Muscle of leg (tissue), 3 donors: ENCODE measurements at regions not wholly inside any gene's neighbourhood (a gene's known extent, or its start where the extent isn't known, plus 50 kb on each side); places are given as distances from the start of the nearest gene placed in this dataset.

Experiments
- DNase-seq: peaks from one replicate; pipeline ENCODE4 v3.0.0; 2013
- H3K27ac ChIP-seq: one replicate; pipeline ENCODE4 v1.5.1; 2013; ENCODE audit warnings: mild to moderate bottlenecking, low read length, control low read depth
- H3K27me3 ChIP-seq: one replicate; pipeline ENCODE4 v1.6.1; 2013; ENCODE audit warnings: low read length; ENCODE audit not compliant: control insufficient read depth, insufficient read depth
- H3K36me3 ChIP-seq: one replicate; pipeline ENCODE4 v1.6.1; 2013; ENCODE audit warnings: low read length; ENCODE audit not compliant: control insufficient read depth, insufficient read depth
- H3K4me1 ChIP-seq: one replicate; pipeline ENCODE4 v1.6.1; 2013; ENCODE audit warnings: low read length; ENCODE audit not compliant: control insufficient read depth, insufficient read depth
- H3K4me3 ChIP-seq: one replicate; pipeline ENCODE4 v1.5.1; 2013; ENCODE audit warnings: low read length, control low read depth
- H3K9me3 ChIP-seq: replicated peaks from 2 replicates; pipeline ENCODE4 v1.6.1; 2013; ENCODE audit warnings: low read depth, low read length; ENCODE audit not compliant: control insufficient read depth
- WGBS: methylation state at CpG from one replicate; pipeline ENCODE4 v1.1.5; 2013; ENCODE audit warnings: missing lambda C conversion rate; ENCODE audit not compliant: insufficient coverage; 5-methylcytosine and 5-hydroxymethylcytosine counted together

- Histone ChIP-seq H3K4me3 (no peak overlapping the region), H3K27me3 (no peaks in the 10 kb centered on the region), H3K9me3 (no peaks in the 10 kb centered on the region), H3K4me1 (no peaks in the 10 kb centered on the region), H3K27ac (no peak overlapping the region), H3K36me3 (no peaks in the 10 kb centered on the region)
- 2% methylated on average over 3 of the region's 6 CpGs for WGBS
- DNase-seq: peak; percentile 43
These were observed 125.4 kb upstream of the DMD start for GRCh38 chrX:33336783-33337182.

- Histone ChIP-seq H3K27ac (no peak overlapping the region), H3K27me3 (no peaks in the 10 kb centered on the region), H3K4me1 (no peaks in the 10 kb centered on the region), H3K9me3 (no peaks in the 10 kb centered on the region), H3K4me3 (no peak overlapping the region), H3K36me3 (no peaks in the 10 kb centered on the region)
- 57% methylated on average over 1 of the region's 2 CpGs for WGBS
- DNase-seq: peak; percentile 51
These were observed 121.9 kb upstream of the DMD start for GRCh38 chrX:33333271-33333670.

- Histone ChIP-seq H3K4me1 (no peaks in the 10 kb centered on the region), H3K9me3 (no peaks in the 10 kb centered on the region), H3K27me3 (no peaks in the 10 kb centered on the region), H3K36me3 (no peaks in the 10 kb centered on the region), H3K27ac (no peak overlapping the region), H3K4me3 (no peak overlapping the region)
- 81% methylated on average over 1 of the region's 3 CpGs for WGBS
- no peak for DNase-seq
These were observed 119.4 kb upstream of the DMD start for GRCh38 chrX:33330798-33331197.

GRCh38 chrX:33324099-33324498, 112.8 kb upstream of the DMD start:
- no peak for DNase-seq
- H3K9me3 ChIP-seq: no peaks in the 10 kb centered on the region
- no peaks in the 10 kb centered on the region for H3K36me3 ChIP-seq
- H3K27me3 ChIP-seq: no peaks in the 10 kb centered on the region
- 50% methylated on average over 2 of the region's 2 CpGs for WGBS
- no peak overlapping the region for H3K4me3 ChIP-seq
- no peaks in the 10 kb centered on the region for H3K4me1 ChIP-seq
- no peak overlapping the region for H3K27ac ChIP-seq

- Histone ChIP-seq H3K36me3 (no peaks in the 10 kb centered on the region), H3K4me1 (no peaks in the 10 kb centered on the region), H3K9me3 (no peaks in the 10 kb centered on the region), H3K4me3 (no peak overlapping the region), H3K27me3 (no peaks in the 10 kb centered on the region), H3K27ac (no peak overlapping the region)
- peak; percentile 15 for DNase-seq
- no CpG with 5 or more reads among the region's 2 CpGs for WGBS
These were observed 96.6 kb upstream of the DMD start for GRCh38 chrX:33307911-33308354.

- Histone ChIP-seq H3K27me3 (no peaks in the 10 kb centered on the region), H3K9me3 (no peaks in the 10 kb centered on the region), H3K27ac (no peak overlapping the region), H3K36me3 (no peaks in the 10 kb centered on the region), H3K4me3 (no peak overlapping the region), H3K4me1 (no peaks in the 10 kb centered on the region)
- WGBS: 90% methylated on average over 3 of the region's 5 CpGs
- DNase-seq: no peak
These were observed 87.3 kb upstream of the DMD start for GRCh38 chrX:33298622-33299021.

GRCh38 chrX:33285550-33285949, 74.2 kb upstream of the DMD start:
- Histone ChIP-seq H3K9me3 (no peaks in the 10 kb centered on the region), H3K4me3 (no peak overlapping the region), H3K36me3 (no peaks in the 10 kb centered on the region), H3K27ac (no peak overlapping the region), H3K4me1 (no peaks in the 10 kb centered on the region), H3K27me3 (peaks cover 3% of the 10 kb centered on the region)
- DNase-seq: no peak
- WGBS: no CpG with 5 or more reads among the region's 1 CpG

- DNase-seq: no peak
- H3K9me3 ChIP-seq: no peaks in the 10 kb centered on the region
- 14% methylated on average over 1 of the region's 3 CpGs for WGBS
These were observed 65.7 kb upstream of the DMD start for GRCh38 chrX:33277046-33277445.

GRCh38 chrX:33273535-33273934, 62.2 kb upstream of the DMD start:
- DNase-seq: no peak
- Histone ChIP-seq H3K9me3 (no peaks in the 10 kb centered on the region), H3K27me3 (peaks cover 3% of the 10 kb centered on the region), H3K27ac (no peak overlapping the region), H3K4me1 (no peaks in the 10 kb centered on the region), H3K36me3 (no peaks in the 10 kb centered on the region), H3K4me3 (no peak overlapping the region)
- no CpG with 5 or more reads among the region's 1 CpG for WGBS

More at GRCh38 chrX:33277046-33277445, 65.7 kb upstream of the DMD start:
- H3K4me3 ChIP-seq: no peak overlapping the region
- peaks cover 6% of the 10 kb centered on the region for H3K27me3 ChIP-seq
- no peaks in the 10 kb centered on the region for H3K36me3 ChIP-seq
- H3K27ac ChIP-seq: no peak overlapping the region
- no peaks in the 10 kb centered on the region for H3K4me1 ChIP-seq

- no CpG with 5 or more reads among the region's 1 CpG for WGBS
- Histone ChIP-seq H3K4me3 (no peak overlapping the region), H3K9me3 (no peaks in the 10 kb centered on the region), H3K4me1 (no peaks in the 10 kb centered on the region), H3K36me3 (no peaks in the 10 kb centered on the region), H3K27me3 (peaks cover 3% of the 10 kb centered on the region), H3K27ac (no peak overlapping the region)
- no peak for DNase-seq
These were observed 61.6 kb upstream of the DMD start for GRCh38 chrX:33272986-33273385.
